Psoas muscle (tissue), 7 donors: ENCODE measurements at regions not wholly inside any gene's neighbourhood (a gene's known extent, or its start where the extent isn't known, plus 50 kb on each side); places are given as distances from the start of the nearest gene placed in this dataset.
"Not testable (repeated sequence)": the region's sequence is repeated elsewhere in the genome, so short reads cannot be mapped to it uniquely, and the experiment has no call there.

ENCODE experiments used
- ATAC-seq, 4 donors: fragments of 200-7000 bp; cut with Tn5 transposase; one replicate each; pipeline ENCODE4 v1.9.1; 2020; ENCODE audit warnings: moderate library complexity in 3 of 4, mild to moderate bottlenecking in 2 of 4
- DNase-seq, 2 donors: peaks; one replicate each; pipeline ENCODE4 v3.0.0-alpha.2; 2020
- H3K27ac ChIP-seq: fragments of 200-600 bp; one replicate; pipeline ENCODE4 v1.8.0; 2022
- H3K27me3 ChIP-seq, 3 donors: fragments of 200-600 bp in 1 of 3; one replicate each; pipeline versions ENCODE4 v1.6.1 to v1.8.0; 2013 to 2022; ENCODE audit warnings: low read length in 2 of 3, mild to moderate bottlenecking in 2 of 3, moderate library complexity in 1 of 3; ENCODE audit not compliant: insufficient read depth in 3 of 3
- H3K36me3 ChIP-seq, 2 donors: fragments of 200-600 bp in 1 of 2; one replicate each; pipeline versions ENCODE4 v1.6.1 to v1.8.0; 2013 to 2022; ENCODE audit warnings: low read depth in 1 of 2, mild to moderate bottlenecking in 1 of 2, moderate library complexity in 1 of 2; ENCODE audit not compliant: insufficient read depth in 1 of 2
- H3K4me1 ChIP-seq: fragments of 200-600 bp; one replicate; pipeline ENCODE4 v1.8.0; 2022
- H3K4me3 ChIP-seq: fragments of 200-600 bp; one replicate; pipeline ENCODE4 v1.8.0; 2022; ENCODE audit warnings: mild to moderate bottlenecking
- H3K9me3 ChIP-seq: fragments of 200-600 bp; one replicate; pipeline ENCODE4 v1.8.0; 2022
- CTCF ChIP-seq: fragments of 200-600 bp; IDR thresholded peaks from one replicate; pipeline ENCODE4 v1.8.0; 2022; ENCODE audit warnings: antibody characterized with exemption
- WGBS, 3 donors: extraction: QIAGEN DNeasy Blood & Tissue Kit; methylation state at CpG; one replicate each; pipeline versions ENCODE4 v1.1.6 to v1.1.7; 2013; 5-methylcytosine and 5-hydroxymethylcytosine counted together
- intact Hi-C, 2 donors: fragments of 100-400 bp; cut with DNase I; formaldehyde crosslinking; loops; one replicate each; pipeline versions ENCODE4 v1.11.0 to v1.14.2; 2022
- donor health status: healthy with polysubstance abuse.
- donor health status: DM: no; HTN: no; CAD: no; lungs with moderate emphysema.
- donor health status: Bipolar disorder and iron deficiency.
- donor health status: healthy.
- donor health status: DM: yes; HTN: yes; CAD: no.
- donor health status: DM: no; HTN: no; CAD: no.
- donor health status: DM: yes; HTN: yes; CAD: no.

GRCh38 chr5:163312598-163312997 lies 124.8 kb upstream of the CCNG1 start:
- DNase-seq (no peak), ATAC-seq (no peak)
- WGBS, 3 donors = 54 to 64% (median 54%) methylated on average over 2 of the region's 2 CpGs
- H3K9me3 ChIP-seq = no peaks in the 10 kb centered on the region
- no peak overlapping the region for H3K4me3 ChIP-seq
- H3K27ac ChIP-seq = no peak overlapping the region
- H3K4me1 ChIP-seq = no peaks in the 10 kb centered on the region
- no peak for TF ChIP-seq CTCF
- intact Hi-C loops = no loop called here
- no peaks in the 10 kb centered on the region for H3K36me3 ChIP-seq
- no peaks in the 10 kb centered on the region for H3K27me3 ChIP-seq

GRCh38 chr5:163313049-163313448 lies 124.3 kb upstream of the CCNG1 start:
- ATAC-seq, H3K9me3 ChIP-seq, H3K27ac ChIP-seq, H3K4me3 ChIP-seq, intact Hi-C loops, H3K27me3 ChIP-seq, H3K36me3 ChIP-seq, DNase-seq, H3K4me1 ChIP-seq: not testable (repeated sequence)
- 72 to 84% (median 74%) methylated on average over 7 of the region's 7 CpGs for WGBS, 3 donors

GRCh38 chr5:163316374-163316773 lies 121.0 kb upstream of the CCNG1 start:
- DNase-seq, H3K4me3 ChIP-seq, H3K36me3 ChIP-seq, H3K27me3 ChIP-seq, ATAC-seq, H3K4me1 ChIP-seq, intact Hi-C loops, H3K27ac ChIP-seq, H3K9me3 ChIP-seq: not testable (repeated sequence)
- 71 to 77% (median 73%) methylated on average over 6 of the region's 6 CpGs for WGBS, 3 donors

- Histone ChIP-seq H3K27ac (no peak overlapping the region), H3K9me3 (no peaks in the 10 kb centered on the region), H3K27me3 (no peaks in the 10 kb centered on the region), H3K4me1 (no peaks in the 10 kb centered on the region), H3K4me3 (no peak overlapping the region), H3K36me3 (no peaks in the 10 kb centered on the region)
- no peak for TF ChIP-seq CTCF
- intact Hi-C loops = no loop called here
- ATAC-seq (no peak), DNase-seq (no peak)
- WGBS, 3 donors = 85 to 91% (median 86%) methylated on average over 14 of the region's 14 CpGs
These were observed 118.7 kb upstream of the CCNG1 start for GRCh38 chr5:163318707-163319106.

- 69 to 81% (median 80%) methylated on average over 2 of the region's 2 CpGs for WGBS, 3 donors
- ATAC-seq = no peak
These were observed 115.9 kb upstream of the CCNG1 start for GRCh38 chr5:163321511-163321910.

More at GRCh38 chr5:163321511-163321910, 115.9 kb upstream of the CCNG1 start:
- Histone ChIP-seq H3K4me3 (no peak overlapping the region), H3K36me3 (no peaks in the 10 kb centered on the region), H3K27me3 (no peaks in the 10 kb centered on the region), H3K27ac (no peak overlapping the region), H3K4me1 (no peaks in the 10 kb centered on the region), H3K9me3 (no peaks in the 10 kb centered on the region)
- intact Hi-C loops = no loop called here
- no peak for DNase-seq
- TF ChIP-seq CTCF = no peak
